ENCODE measurements at regions not wholly inside any gene's neighbourhood (a gene's known extent, or its start where the extent isn't known, plus 50 kb on each side); places are given as distances from the start of the nearest gene placed in this dataset.

DNA sequence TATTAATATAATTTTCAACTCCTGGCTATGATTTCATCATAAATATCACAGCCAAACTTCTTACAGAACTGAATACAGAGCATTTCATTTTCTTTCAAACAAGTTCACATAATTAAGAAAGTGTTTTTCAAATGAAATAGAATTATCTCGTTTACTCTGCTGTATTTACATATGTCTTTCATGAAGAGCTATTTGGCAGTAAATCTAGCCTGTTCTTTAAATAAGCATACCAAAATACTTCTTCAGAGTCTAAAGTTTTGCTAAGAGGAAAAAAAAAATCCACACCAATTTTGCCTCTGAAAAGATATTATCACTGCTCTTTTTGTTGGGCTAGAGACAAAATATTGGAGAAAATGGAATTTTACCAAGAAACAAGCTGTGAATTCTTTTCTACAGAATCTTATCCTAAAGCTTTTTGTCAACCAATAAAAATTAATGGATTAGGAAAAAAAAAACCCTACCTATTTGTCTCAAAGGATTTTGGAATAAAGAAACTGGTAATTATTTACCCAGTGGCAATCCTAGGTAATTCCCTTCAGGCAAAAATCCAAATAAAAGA is 287.9 kb upstream of the NR3C2 start:
- Histone ChIP-seq H2AK5ac (ENCODE audit: low read depth, low read length) (no peak overlapping the region), H2BK12ac (ENCODE audit: low read depth, low read length) (no peak overlapping the region), H3K9me3 (ENCODE audit: insufficient read depth in 2 of 2, low read depth in 1 of 2, low read length in 1 of 2) (no peaks in the 10 kb centered on the region), H2BK20ac (ENCODE audit: low read length) (no peak overlapping the region), H3K18ac (ENCODE audit: extremely low read depth, low read length) (no peak overlapping the region), H3K56ac (replicated peaks; ENCODE audit: insufficient read length, low read depth, low read length) (no peak overlapping the region), H2BK5ac (ENCODE audit: low read depth, low read length) (no peak overlapping the region), H3K36me3 (ENCODE audit: control insufficient read depth in 2 of 4, insufficient read depth in 4 of 4, low read length in 3 of 4) (no peaks in the 10 kb centered on the region), H3K9ac (replicated peaks in 1 of 4; ENCODE audit: extremely low read depth in 1 of 4, low read depth in 3 of 4, low read length in 3 of 4) (no peak overlapping the region), H3K27me3 (replicated peaks in 1 of 4; ENCODE audit: control insufficient read depth in 3 of 4, extremely low read depth in 1 of 4, insufficient read depth in 3 of 4, low read length in 3 of 4) (no peaks in the 10 kb centered on the region), H4K5ac (ENCODE audit: insufficient read length, low read depth, low read length) (no peak overlapping the region), H4K8ac (ENCODE audit: extremely low read depth, insufficient read depth, low read length) (no peak overlapping the region), H4K91ac (replicated peaks; ENCODE audit: insufficient read length, low read length) (no peak overlapping the region), H3K4me3 (ENCODE audit: extremely low read depth in 1 of 4, insufficient read depth in 2 of 4, low read depth in 3 of 4, low read length in 4 of 4) (no peak overlapping the region), H3K23me2 (ENCODE audit: low read depth, low read length) (no peaks in the 10 kb centered on the region), H2BK15ac (ENCODE audit: low read length) (no peak overlapping the region), H3K4ac (replicated peaks; ENCODE audit: insufficient read length, low read depth, low read length) (no peak overlapping the region), H3K4me2 (ENCODE audit: insufficient read depth in 1 of 2, low read depth in 2 of 2, low read length in 2 of 2) (no peak overlapping the region), H3K14ac (ENCODE audit: insufficient read length) (no peak overlapping the region), H3K79me2 (ENCODE audit: control insufficient read depth in 1 of 2, insufficient read depth in 2 of 2, low read length in 2 of 2) (no peaks in the 10 kb centered on the region), H3K27ac (ENCODE audit: low read depth, low read length) (no peak overlapping the region), H3K4me1 (replicated peaks in 1 of 4; ENCODE audit: control insufficient read depth in 3 of 4, insufficient read depth in 4 of 4, low read length in 3 of 4) (no peaks in the 10 kb centered on the region), H4K20me1 (replicated peaks in 1 of 2; ENCODE audit: control insufficient read depth in 1 of 2, insufficient read depth in 2 of 2, low read length in 2 of 2) (no peaks in the 10 kb centered on the region), H3K79me1 (ENCODE audit: low read depth, low read length) (no peaks in the 10 kb centered on the region), H2AFZ (ENCODE audit: low read length) (no peak overlapping the region), H2BK120ac (replicated peaks; ENCODE audit: low read depth, low read length) (no peak overlapping the region), H3K23ac (ENCODE audit: insufficient read length) (no peak overlapping the region)
- no peak for DNase-seq (ENCODE audit: low read depth in 1 of 2, low spot score in 2 of 2)
- ChIA-PET CTCF (ENCODE audit: partially characterized antibody) (interaction anchor here (0.6 to 1.2 kb wide), 3 partner anchors 11 to 486 kb away, joined by 3 read pairs; no protein-coding TSS in a partner anchor), POLR2A (ENCODE audit: partially characterized antibody) (no interaction called here)
- WGBS, 2 experiments (ENCODE audit: extremely low coverage in 1 of 2, insufficient coverage in 1 of 2, insufficient read length in 1 of 2, insufficient replicate concordance in 2 of 2, low coverage in 1 of 2, low lambda C conversion rate in 2 of 2, missing lambda C conversion rate in 1 of 2): 68% methylated on average over 1 of the region's 1 CpG; no CpG with 5 or more reads in 1 of the 2 experiments
- FAIRE-seq: no peak
- TF ChIP-seq CHD2 (IDR thresholded peaks at IDR 0.05; ENCODE audit: low read length): no peak
- TF ChIP-seq EGR1 (IDR thresholded peaks at IDR 0.05; ENCODE audit: borderline replicate concordance, low read depth, low read length): no peak
- TF ChIP-seq, protein P1, sequence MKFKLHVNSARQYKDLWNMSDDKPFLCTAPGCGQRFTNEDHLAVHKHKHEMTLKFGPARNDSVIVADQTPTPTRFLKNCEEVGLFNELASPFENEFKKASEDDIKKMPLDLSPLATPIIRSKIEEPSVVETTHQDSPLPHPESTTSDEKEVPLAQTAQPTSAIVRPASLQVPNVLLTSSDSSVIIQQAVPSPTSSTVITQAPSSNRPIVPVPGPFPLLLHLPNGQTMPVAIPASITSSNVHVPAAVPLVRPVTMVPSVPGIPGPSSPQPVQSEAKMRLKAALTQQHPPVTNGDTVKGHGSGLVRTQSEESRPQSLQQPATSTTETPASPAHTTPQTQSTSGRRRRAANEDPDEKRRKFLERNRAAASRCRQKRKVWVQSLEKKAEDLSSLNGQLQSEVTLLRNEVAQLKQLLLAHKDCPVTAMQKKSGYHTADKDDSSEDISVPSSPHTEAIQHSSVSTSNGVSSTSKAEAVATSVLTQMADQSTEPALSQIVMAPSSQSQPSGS (IDR thresholded peaks at IDR 0.05; ENCODE audit: low read length): no peak
- no peak for TF ChIP-seq HDAC2 (IDR thresholded peaks at IDR 0.05; ENCODE audit: borderline replicate concordance in 1 of 2, low read depth in 2 of 2, low read length in 2 of 2)
- no peak for TF ChIP-seq GTF2F1 (IDR thresholded peaks at IDR 0.05; ENCODE audit: borderline replicate concordance, low read depth, low read length)
- no peak for TF ChIP-seq RNF2 (IDR thresholded peaks at IDR 0.05; ENCODE audit: borderline replicate concordance, low read depth, low read length, missing control alignments, poor library complexity, severe bottlenecking)
- no peak for TF ChIP-seq CHD1 (IDR thresholded peaks at IDR 0.05; ENCODE audit: low read depth, low read length)
- TF ChIP-seq CTBP2 (IDR thresholded peaks at IDR 0.05; ENCODE audit: borderline replicate concordance, insufficient read depth, insufficient read length, low read length): no peak
- TF ChIP-seq HDAC6 (IDR thresholded peaks at IDR 0.05; ENCODE audit: low read depth, low read length): no peak
- no peak for TF ChIP-seq SUZ12 (IDR thresholded peaks at IDR 0.05; ENCODE audit: low read length)
- no peak for TF ChIP-seq POU5F1 (IDR thresholded peaks at IDR 0.05; ENCODE audit: low read depth, low read length)
- TF ChIP-seq NANOG (IDR thresholded peaks at IDR 0.05; ENCODE audit: insufficient read depth, low read depth, low read length, poor library complexity, severe bottlenecking): no peak

Data from H1 (cell line).